ENCODE measurements at regions not wholly inside any gene's neighbourhood (a gene's known extent, or its start where the extent isn't known, plus 50 kb on each side); places are given as distances from the start of the nearest gene placed in this dataset.

- no peak overlapping the region for H3K4me3 Mint-ChIP-seq
- no peak overlapping the region for H3K27ac Mint-ChIP-seq
- no peaks in the 10 kb centered on the region for H3K36me3 Mint-ChIP-seq
- ChIA-PET CTCF (no interaction called here), POLR2A (no interaction called here)
- H3K9me3 Mint-ChIP-seq: 0 out of 2 replicates have a peak, but pooled peaks cover 2% of the 10 kb centered on the region
- H3K4me1 Mint-ChIP-seq: no peaks in the 10 kb centered on the region
- H3K27me3 Mint-ChIP-seq (ENCODE audit: low read depth): no peaks in the 10 kb centered on the region
- no peak for TF ChIP-seq MAX (CRISPR knock-in tag; IDR thresholded peaks at IDR 0.05)
- TF ChIP-seq MLX (CRISPR knock-in tag; IDR thresholded peaks at IDR 0.05): no peak
- TF ChIP-seq USF1 (CRISPR knock-in tag; IDR thresholded peaks at IDR 0.05): no peak
- TF ChIP-seq TEAD1 (CRISPR knock-in tag; IDR thresholded peaks at IDR 0.05): no peak
- no peak for TF ChIP-seq ZBTB43 (CRISPR knock-in tag; IDR thresholded peaks at IDR 0.05)
- TF ChIP-seq JUN (CRISPR knock-in tag; IDR thresholded peaks at IDR 0.05): no peak
- TF ChIP-seq NFYB (CRISPR knock-in tag; conservative IDR thresholded peaks at IDR 0.05; ENCODE audit: low read depth): no peak
- no peak for TF ChIP-seq CREB1 (CRISPR knock-in tag; IDR thresholded peaks at IDR 0.05)
- TF ChIP-seq ZNF671 (CRISPR knock-in tag; IDR thresholded peaks at IDR 0.05): no peak
- no peak for TF ChIP-seq E2F5 (CRISPR knock-in tag; IDR thresholded peaks at IDR 0.05)
- no peak for TF ChIP-seq MXD4 (CRISPR knock-in tag; IDR thresholded peaks at IDR 0.05; ENCODE audit: borderline replicate concordance)
- TF ChIP-seq PREB (CRISPR knock-in tag; IDR thresholded peaks at IDR 0.05; ENCODE audit: borderline replicate concordance): no peak
- TF ChIP-seq RELA (CRISPR knock-in tag; IDR thresholded peaks at IDR 0.05; ENCODE audit: borderline replicate concordance): no peak
- TF ChIP-seq HMGXB4 (CRISPR knock-in tag; IDR thresholded peaks at IDR 0.05): no peak
- TF ChIP-seq E2F4 (CRISPR knock-in tag; IDR thresholded peaks at IDR 0.05; ENCODE audit: borderline replicate concordance, low read depth): no peak
- no peak for TF ChIP-seq ZNF512 (CRISPR knock-in tag; IDR thresholded peaks at IDR 0.05; ENCODE audit: borderline replicate concordance)
- DNase-seq (ENCODE audit: low spot score) (no peak), ATAC-seq (no peak)
These were observed 116.3 kb upstream of the PRICKLE1 start for GRCh38 chr12:42705863-42706262.

Data from WTC11 (cell line).